ENCODE measurements at regions not wholly inside any gene's neighbourhood (a gene's known extent, or its start where the extent isn't known, plus 50 kb on each side); places are given as distances from the start of the nearest gene placed in this dataset.
"Not testable (repeated sequence)": the region's sequence is repeated elsewhere in the genome, so short reads cannot be mapped to it uniquely, and the experiment has no call there.

DNA sequence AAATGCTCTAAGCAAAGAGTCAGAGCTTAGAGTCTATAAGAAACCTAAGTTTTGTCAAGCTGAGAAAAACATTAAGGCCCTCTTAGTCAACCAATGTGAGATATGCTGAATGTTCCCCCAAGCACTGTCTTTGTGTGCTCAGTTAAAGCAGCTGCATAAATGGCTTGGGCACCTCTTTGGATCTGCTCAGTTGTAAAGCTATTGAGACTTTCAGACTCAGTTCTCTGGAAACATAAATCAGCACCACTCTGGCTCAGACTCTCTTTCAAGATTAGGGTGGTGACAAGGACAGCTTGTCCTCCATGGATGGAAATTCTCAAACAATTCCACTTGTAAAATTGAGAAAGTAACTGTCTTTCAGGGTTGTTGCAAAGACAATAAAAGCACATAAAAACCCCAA is 807.9 kb downstream of the PRELID2 start:
- H3K4me3 ChIP-seq (ENCODE audit: low read depth, low read length): no peak overlapping the region
- TF ChIP-seq, protein P1, sequence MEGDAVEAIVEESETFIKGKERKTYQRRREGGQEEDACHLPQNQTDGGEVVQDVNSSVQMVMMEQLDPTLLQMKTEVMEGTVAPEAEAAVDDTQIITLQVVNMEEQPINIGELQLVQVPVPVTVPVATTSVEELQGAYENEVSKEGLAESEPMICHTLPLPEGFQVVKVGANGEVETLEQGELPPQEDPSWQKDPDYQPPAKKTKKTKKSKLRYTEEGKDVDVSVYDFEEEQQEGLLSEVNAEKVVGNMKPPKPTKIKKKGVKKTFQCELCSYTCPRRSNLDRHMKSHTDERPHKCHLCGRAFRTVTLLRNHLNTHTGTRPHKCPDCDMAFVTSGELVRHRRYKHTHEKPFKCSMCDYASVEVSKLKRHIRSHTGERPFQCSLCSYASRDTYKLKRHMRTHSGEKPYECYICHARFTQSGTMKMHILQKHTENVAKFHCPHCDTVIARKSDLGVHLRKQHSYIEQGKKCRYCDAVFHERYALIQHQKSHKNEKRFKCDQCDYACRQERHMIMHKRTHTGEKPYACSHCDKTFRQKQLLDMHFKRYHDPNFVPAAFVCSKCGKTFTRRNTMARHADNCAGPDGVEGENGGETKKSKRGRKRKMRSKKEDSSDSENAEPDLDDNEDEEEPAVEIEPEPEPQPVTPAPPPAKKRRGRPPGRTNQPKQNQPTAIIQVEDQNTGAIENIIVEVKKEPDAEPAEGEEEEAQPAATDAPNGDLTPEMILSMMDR (IDR thresholded peaks at IDR 0.05; ENCODE audit: low read depth, low read length): no peak
- in situ Hi-C loops (cut with HindIII; ENCODE audit: low sequenced_read_pairs): no loop called here
- no peak for DNase-seq (ENCODE audit: low read depth, low spot score)

DNA sequence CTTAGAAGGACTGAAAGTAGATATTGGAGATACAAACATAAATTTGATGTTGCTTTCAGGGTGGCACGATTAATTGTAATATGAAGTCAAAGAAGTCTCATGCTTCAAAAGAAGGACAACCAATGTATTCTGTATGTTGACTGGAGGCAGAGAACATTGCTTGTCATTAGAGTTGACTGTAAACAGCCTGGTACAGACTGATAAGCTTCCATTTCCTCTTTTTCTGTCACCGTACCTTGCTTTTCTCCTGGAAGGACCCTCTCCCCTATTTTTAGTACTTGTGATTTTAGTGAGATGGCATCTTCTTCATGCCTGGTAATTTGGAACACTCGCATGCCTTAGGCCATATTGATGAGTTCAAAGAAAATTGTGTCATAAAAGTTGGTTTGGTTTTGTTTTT is 809.4 kb downstream of the PRELID2 start:
- H3K4me3 ChIP-seq (ENCODE audit: low read depth, low read length): no peak overlapping the region
- TF ChIP-seq, protein P1 (IDR thresholded peaks at IDR 0.05; ENCODE audit: low read depth, low read length): no peak
- in situ Hi-C loops (cut with HindIII; ENCODE audit: low sequenced_read_pairs): no loop called here
- no peak for DNase-seq (ENCODE audit: low read depth, low spot score)

DNA sequence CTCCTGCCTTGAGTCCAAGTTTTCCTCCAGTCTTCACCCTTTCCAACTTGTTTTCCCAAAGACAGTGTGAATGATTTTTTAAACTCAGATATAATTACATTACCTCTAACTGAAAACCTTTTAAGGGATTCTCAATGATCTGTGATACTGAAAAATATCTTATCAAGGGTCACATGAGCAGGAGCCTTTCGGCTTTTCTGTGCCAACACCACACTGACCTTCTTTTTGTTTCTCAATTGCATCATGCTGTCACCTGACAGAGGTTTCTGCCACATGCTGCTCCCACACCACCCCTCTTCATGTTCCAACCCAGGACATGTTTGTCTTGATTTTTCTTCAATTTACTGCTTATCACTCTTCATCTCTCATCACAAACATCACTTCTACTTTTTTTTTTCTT is 820.0 kb downstream of the PRELID2 start:
- in situ Hi-C loops (cut with HindIII; ENCODE audit: low sequenced_read_pairs): no loop called here

DNA sequence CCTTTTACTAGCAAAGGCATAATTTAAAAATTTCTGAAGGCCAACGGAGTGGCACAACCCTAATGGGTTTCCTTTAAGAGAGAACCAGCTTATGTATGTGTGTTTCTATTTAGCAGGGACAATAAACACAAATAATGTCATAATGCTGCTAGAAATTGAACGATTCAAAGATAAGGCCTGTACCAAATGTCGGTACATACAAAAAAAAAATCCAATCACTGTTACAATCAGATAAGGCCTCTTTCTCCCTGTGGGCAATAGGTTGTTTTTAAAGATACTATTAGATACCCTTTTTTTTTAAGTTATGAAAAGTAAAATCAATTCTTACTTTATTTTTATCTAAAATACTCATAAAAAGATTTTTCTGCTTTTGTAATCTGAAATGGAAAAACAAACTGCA is 821.0 kb downstream of the PRELID2 start:
- no peak overlapping the region for H3K4me3 ChIP-seq (ENCODE audit: low read depth, low read length)
- TF ChIP-seq, protein P1 (IDR thresholded peaks at IDR 0.05; ENCODE audit: low read depth, low read length): no peak
- in situ Hi-C loops (cut with HindIII; ENCODE audit: low sequenced_read_pairs): no loop called here
- no peak for DNase-seq (ENCODE audit: low read depth, low spot score)

More for the DNA sequence above, 820.0 kb downstream of the PRELID2 start:
- no peak for DNase-seq (ENCODE audit: low read depth, low spot score)
- TF ChIP-seq, protein P1 (IDR thresholded peaks at IDR 0.05; ENCODE audit: low read depth, low read length): no peak
- H3K4me3 ChIP-seq (ENCODE audit: low read depth, low read length): no peak overlapping the region

DNA sequence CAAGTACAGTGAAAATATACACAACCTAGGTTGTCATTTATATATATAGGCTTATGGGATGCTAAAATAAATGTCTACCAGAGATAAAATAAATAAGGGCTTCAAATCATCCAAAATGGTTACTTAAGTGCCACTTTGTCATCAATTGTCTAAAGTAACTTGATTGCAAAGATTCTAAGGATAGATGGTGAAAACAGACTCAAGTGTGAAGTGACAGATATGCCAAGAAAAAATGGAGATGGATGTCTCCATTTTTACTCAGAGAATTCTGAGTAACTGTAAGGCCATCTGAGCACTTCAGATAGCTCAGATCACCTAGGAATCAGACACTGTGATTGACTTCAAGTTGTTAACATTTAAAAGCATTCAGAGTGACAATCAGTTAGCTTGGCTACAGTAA is 824.3 kb downstream of the PRELID2 start:
- DNase-seq (ENCODE audit: low read depth, low spot score): no peak
- TF ChIP-seq, protein P1 (IDR thresholded peaks at IDR 0.05; ENCODE audit: low read depth, low read length): no peak
- no peak overlapping the region for H3K4me3 ChIP-seq (ENCODE audit: low read depth, low read length)
- in situ Hi-C loops (cut with HindIII; ENCODE audit: low sequenced_read_pairs): no loop called here

DNA sequence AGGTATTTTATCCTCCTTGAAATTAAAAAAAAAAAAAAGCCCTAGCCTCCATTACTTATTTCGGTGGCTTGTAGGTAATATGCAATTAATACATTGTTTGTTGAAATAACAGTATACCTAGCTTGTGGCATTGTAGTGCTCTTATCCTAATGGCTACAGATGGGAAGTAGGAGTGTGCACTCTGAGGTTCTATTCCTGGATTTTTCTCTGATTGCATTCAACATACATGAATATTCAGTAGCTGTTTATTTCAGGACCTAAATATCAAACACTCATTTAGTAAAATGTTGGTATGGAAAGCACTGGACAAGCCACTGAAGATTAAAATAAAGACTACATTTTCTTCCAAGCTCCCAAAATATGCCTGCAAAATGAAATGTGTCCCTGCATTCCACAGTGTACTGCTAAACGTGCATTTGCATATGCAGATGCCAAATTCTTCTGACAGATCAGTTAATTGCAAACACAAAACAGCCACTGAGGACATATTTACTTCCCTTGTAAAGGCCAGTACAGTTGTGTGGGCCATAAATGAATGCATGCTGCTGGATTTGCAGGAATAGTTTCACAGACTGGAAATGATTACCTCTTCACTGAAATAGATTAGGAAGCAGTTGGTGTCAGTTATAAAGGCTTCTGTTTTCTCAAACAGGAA is 826.1 kb downstream of the PRELID2 start:
- TF ChIP-seq, protein P1 (IDR thresholded peaks at IDR 0.05; ENCODE audit: low read depth, low read length): no peak
- no peak overlapping the region for H3K4me3 ChIP-seq (ENCODE audit: low read depth, low read length)
- in situ Hi-C loops (cut with HindIII; ENCODE audit: low sequenced_read_pairs): no loop called here

DNA sequence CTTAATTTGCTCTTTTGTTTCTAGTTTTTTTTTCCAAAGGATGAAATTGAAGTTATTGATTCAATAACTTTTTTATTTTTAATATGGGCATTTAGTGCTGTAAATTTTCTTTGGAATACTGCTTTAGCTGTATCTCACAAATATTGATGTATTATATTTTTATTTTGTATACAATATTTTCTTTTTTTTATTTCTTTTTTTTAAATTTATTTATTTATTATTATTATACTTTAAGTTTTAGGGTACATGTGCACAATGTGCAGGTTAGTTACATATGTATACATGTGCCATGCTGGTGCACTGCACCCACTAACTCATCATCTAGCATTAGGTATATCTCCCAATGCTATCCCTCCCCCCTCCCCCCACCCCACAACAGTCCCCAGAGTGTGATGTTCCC is 823.7 kb downstream of the KCTD16 start:
- DNase-seq (ENCODE audit: low read depth, low spot score); H3K4me3 ChIP-seq (ENCODE audit: low read depth, low read length); in situ Hi-C loops (cut with HindIII; ENCODE audit: low sequenced_read_pairs): not testable (repeated sequence)

More for the DNA sequence above, 826.1 kb downstream of the PRELID2 start:
- no peak for DNase-seq (ENCODE audit: low read depth, low spot score)
